Stimulated activated CD4-positive, alpha-beta T cell treated with anti-CD3 and anti-CD28 coated beads, Interleukin-4, amount 100 ng/mL, for 4 hours (primary cell): ENCODE measurements at regions not wholly inside any gene's neighbourhood (a gene's known extent, or its start where the extent isn't known, plus 50 kb on each side); places are given as distances from the start of the nearest gene placed in this dataset.
"Not testable (repeated sequence)": the region's sequence is repeated elsewhere in the genome, so short reads cannot be mapped to it uniquely, and the experiment has no call there.

Source experiments
- DNase-seq, 2 experiments: peaks; one replicate each; pipeline ENCODE4 v3.0.0-alpha.2; 2020

DNA sequence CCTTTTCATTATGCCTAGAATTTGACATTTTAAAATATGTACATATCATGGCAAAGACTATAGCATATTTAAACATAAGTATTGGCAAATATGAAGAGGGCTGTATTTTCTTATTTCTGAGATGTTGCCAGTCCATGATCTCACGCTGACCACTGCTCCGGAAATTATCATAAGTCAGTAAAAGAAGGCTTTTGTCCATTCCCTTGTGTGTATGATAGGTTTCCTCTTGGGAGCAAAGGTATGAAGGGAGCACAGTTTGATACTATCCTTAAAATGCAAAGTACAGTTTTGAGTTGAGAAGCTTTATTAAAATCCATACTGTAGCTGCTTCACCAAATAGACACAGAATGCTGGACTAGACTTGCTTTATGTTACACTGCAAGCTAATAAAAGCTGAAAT lies 52.6 kb upstream of the AGA start:
- no peak for DNase-seq

DNA sequence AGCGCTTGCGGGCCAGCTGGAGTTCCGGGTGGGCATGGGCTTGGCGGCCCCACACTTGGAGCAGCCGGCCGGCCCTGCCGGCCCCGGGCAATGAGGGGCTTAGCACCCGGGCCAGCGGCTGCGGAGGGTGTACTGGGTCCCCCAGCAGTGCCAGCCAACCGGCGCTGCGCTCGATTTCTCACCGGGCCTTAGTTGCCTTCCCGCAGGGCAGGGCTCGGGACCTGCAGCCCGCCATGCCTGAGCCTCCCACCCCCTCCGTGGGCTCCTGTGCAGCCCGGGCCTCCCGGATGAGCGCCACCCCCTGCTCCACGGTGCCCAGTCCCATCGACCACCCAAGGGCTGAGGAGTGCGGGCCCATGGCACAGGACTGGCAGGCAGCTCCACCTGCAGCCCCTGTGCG lies 53.4 kb upstream of the AGA start:
- not testable (repeated sequence) for DNase-seq

DNA sequence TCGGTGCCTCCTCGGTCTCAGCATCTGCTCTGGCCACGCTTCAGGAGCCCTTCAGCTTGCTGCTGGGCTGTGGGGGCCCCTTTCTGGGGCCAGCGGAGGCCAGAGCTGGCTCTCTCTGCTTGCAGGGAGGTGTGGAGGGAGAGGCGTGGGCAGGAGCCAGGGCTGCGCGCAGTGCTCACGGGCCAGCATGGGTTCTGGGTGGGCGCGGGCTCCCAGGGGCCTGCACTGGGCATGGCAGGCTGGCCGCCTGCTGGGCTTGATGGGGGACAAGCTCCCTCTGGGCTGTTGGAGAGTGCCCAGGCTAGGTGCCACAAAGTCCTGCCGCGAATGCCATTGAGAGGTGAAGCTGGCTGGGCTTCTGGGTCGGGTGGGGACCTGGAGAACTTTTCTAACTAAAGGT lies 57.3 kb upstream of the AGA start:
- no peak for DNase-seq

DNA sequence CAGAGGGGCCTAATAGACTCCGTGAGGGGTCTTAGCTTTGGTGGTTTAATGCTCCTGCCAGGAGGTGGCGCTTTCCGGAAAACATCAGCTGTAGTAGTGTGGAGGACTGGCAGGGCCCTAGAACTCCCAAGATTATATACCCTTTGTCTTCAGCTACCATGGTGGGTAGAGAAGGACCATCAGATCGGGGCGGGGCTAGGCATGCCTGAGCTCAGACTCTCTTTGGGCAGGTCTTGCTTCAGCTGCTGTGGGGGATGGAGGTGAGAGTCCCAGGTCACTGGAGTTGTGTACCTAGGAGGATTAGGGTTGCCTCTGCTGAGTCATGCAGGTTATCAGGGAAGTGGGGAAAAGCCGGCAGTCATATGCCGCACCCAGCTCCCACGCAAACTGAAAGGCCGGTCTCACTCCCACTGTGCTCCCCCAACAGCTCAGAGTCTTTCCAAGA lies 63.0 kb upstream of the AGA start:
- DNase-seq: no peak

DNA sequence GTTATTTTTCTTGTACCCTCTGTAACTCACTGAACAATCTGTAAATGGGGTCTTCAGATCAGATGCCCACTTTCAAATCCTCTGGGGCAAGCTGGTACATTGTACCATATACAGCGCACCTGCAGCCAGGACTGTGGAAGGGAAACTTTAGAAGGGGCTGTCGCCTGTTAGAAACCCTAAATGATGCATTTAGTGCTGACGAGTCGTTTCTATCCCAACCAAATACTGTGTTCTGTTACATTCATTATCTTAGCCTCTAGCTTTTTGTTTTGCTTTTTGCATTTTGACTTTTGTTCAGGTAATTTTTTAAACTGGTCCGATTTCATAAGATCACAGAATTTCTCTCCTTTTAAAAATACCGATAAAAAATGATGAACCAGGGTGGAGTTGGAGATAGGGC lies 66.4 kb upstream of the AGA start:
- DNase-seq: no peak

DNA sequence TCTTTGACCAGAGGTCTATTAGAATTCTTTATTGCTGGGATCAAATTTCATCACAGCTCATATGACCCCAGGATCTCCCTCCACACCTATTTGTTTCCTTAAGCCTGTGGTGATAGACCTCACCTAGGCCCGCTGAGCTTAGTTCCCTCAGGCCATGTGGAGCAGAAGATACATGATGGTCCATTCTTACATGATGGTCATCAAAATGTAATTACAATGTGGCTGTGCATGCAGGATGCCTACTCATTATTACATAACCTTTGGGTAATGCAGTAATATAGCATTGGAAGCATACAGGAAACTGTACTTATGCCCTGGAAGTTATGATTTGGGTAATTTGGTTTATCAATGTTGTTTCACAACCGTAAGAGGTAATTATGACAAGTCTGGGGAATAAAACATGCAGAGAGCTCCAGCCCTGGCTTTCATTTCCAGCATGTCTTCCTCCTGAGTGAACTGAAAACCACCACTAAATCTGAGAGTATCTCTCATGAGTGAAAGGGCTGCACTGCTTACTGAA lies 67.0 kb upstream of the AGA start:
- no peak for DNase-seq

DNA sequence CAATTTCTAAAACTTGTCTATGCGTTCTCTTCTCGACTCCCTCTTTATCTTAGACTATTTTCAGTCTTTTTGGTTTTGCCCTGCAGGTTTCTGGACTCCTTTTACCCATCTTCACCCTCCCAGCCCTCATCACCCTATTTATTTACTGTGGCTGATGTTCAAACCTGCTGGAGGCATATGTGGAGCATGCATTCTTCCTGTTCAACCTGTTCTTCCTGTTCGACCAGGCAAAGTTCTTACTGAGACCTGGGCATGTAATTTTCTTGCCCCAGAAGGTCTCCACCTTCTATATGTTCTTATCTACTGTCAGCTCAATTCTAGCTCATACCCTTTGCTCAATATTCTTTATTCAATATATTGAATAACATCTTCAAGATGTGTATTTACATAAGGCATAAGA lies 69.4 kb upstream of the AGA start:
- no peak for DNase-seq

DNA sequence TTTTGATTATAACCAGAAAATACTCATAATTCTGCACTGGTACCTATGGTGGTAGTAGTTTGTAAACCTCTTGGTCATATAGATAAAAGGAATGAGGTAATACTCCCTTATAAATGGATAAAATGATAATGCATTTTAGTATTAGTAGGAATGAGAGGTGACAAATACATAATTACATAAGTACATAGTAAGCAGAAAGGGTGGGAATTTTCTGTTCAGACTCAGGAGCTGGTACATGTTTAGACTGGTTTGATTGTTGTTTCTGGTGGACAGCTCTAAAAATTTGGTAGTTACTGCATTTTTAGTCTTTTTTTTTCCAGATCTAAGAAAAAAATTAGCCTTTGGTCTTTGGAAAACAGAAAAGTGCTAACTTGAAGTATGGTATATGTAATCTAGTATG lies 70.4 kb upstream of the AGA start:
- no peak for DNase-seq

DNA sequence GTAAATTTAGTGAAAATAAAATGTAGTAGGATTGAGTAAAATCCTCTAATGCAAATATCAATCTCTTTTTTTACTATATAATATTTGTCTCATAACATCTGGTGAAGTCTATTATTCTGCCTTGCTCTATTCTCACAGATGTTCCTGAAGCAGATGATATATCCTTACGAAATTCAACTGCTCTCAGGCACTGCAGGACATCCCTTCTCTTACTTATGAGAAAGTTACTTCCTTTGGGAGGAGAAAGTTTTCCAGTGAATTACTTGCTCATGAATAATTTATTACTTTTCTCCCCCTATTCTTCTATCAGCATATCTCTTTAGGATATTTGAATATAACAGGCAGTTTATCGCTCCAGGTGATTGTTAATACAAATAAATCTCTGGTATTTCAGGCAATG lies 75.6 kb upstream of the AGA start:
- DNase-seq: no peak

DNA sequence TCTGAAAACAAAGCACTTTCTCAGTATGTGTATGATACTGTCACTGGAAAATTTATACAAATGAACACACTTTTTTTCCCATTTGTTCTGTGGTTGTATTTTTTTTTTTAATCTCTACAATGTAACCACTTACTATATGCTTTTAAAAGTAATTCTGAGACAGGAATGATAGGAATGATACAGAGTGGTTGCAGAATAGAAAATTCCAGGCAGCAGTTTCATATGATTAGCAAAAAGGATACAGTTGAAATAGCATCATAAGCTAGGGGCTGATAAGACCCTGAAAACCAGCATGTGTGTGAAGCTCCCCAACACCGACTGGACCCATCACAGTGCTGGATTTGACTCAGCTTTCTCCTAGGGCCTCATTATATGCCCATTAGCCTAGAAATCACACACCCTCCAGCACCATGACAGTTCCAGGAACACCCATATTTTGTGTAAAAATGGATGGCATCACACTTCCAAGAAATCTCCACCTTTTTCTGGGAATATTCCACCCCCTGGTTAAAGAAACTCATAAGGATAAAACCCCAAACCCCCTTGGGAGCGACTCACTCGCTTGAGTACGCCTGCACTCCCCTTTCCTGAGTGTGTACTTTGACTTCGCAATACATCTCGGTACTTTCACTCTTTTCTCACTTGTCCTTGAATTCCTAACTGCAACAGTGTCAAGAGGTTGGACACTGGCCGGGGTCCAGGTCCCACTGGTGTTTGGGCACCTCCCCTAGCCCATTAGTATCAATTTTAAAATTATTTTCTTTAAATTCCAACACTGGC lies 77.4 kb upstream of the AGA start:
- DNase-seq: no peak

DNA sequence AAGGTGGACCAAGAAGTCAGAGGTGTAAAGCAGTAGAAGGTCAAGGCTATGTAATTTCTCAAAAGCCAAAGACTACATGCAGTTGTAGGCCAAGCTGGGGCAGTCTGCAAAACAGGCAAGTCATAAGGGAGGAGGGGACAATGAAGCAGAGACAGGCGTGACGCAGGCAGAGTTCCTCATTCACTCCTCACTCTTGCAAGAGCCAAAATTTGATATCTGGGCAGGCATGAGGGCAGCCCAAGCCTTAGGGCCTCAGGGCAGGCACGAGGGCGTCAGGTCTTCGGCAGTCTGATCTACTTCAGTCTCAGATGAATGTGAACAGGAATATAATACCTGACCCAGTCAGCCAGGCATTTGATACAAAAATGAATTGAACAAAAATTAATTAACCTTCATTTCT lies 86.4 kb upstream of the AGA start:
- no peak for DNase-seq

DNA sequence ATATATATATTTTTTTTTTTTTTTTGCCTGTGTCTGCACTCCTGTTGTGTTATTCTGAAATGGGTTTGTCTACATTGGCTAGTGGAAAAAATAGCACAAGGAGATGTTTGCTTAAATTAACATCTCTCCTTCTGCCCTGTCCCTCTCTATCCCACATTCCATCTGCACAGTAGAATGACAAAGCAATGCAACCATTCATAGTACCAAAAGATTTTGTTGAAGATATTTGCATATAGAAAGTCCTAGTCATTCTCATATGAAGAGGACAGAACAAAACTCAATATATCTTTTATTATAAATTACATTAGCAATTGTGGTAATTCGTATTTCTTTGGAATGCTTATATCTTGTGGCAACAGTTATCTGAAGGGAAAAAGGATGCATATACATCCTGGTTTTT lies 88.3 kb upstream of the AGA start:
- DNase-seq: no peak

DNA sequence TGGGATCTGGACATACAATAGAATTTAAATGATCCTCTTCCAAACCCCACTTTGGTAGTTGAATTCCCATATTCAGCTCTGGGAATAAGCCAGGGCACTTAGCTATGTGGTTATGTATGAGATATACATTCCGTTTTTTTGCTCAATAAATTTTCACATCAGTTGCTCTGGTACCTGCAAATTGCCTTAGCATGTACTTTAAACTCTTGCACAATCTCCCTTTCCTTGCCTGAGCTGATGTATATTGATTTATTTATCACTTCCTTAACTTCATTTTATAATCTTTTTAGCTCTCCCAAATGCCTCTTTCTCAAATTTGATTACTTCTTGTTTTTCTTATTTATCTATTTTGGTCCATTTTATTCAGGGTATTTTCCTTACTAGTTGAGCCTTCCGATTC lies 90.1 kb upstream of the AGA start:
- DNase-seq: no peak

DNA sequence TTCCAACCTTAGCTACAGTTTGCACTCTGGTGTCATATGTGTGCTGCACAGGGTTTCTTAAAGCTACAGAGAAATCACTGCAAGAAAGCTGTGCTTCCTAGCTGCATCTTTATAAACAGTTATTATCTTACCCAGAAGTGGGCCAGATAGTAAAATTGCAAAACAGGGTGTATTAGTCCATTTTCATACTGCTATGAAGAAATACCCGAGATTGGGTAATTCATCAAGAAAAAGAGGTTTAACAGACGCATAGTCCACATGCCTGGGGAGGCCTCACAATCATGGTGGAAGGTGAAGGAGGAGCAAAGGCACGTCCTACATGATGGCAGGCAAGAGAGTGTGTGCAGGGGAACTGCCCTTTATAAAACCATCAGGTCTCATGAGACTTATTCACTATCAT lies 92.6 kb upstream of the AGA start:
- not testable (repeated sequence) for DNase-seq

DNA sequence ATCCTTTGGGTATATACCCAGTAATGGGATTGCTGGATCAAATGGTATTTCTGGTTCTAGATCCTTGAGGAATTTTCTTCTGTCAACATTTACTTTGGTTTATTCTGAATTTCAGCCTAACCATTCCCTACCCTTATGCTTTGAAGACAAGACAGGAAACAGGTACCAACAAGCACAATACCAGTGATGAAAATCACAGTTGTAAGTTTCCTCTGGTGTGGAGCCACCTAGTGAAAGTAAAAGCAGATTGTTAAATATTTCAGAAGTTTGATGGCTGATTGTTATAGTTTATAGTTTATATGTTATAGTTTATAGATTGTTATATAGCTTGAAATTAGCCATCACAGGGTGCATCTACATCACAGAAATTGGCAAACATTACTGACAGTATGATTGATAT lies 104.5 kb upstream of the AGA start:
- no peak for DNase-seq

DNA sequence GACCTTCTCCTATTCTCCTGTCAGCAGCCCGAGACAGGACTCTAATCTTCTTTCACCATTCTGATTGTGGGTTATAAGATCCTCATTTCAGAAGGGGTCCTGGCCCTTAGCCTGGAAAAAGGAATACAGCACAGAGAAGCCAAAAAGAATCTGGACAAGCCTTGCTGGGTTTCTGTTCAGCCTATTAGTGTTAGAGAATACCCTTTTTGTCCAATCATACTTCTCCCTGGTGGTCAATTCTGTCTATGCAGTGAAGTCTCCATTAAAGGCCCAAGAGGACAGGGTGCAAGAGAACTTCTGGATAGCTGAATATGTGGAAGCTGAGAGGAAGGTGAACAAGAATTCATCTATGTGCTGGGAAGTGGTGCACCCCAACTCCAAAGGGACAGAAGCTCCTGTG lies 105.7 kb upstream of the AGA start:
- no peak for DNase-seq

DNA sequence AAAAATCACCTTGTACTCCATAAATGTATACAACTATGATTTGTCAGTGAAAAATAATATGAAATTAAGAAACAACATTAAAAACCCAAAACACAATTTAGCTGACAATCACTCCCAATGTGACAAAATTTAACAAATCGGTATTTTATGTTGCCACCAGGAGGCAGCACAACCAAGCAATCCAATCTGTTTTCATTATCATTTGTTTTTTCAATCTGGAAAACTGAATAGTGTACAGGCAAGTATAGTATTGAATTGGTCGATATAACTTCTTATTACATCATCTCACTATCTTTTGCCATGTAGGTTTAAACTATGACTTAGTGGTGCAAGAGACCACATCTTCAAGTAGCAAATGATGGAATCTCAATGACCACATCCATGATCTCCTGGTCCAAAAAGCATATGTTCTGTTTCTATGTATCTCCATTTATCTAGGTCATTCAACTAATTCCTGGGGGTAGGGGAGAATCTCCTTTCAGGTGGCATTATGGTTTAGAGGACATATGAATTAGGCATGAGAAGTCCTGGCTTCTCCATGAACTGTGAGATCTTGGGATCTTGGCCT lies 112.9 kb upstream of the AGA start:
- no peak for DNase-seq

DNA sequence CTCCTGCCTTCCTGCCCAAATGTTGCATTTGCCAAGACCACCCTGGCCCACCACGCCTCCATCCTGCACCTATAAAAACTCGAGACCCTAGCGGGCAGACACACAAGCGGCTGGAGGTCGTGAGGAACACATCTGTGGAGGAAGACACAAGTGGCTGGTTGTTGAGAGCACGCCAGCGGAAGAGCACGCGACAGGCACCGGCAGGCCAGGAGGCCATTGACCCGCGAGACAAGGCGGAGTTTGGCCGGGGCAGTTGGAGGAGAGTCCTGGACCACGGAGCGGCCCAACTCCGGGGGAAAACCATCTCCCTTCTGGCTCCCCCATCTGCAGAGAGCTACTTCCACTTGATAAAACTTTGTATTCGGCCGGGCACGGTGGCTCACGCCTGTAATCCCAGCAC lies 115.2 kb upstream of the AGA start:
- no peak for DNase-seq

DNA sequence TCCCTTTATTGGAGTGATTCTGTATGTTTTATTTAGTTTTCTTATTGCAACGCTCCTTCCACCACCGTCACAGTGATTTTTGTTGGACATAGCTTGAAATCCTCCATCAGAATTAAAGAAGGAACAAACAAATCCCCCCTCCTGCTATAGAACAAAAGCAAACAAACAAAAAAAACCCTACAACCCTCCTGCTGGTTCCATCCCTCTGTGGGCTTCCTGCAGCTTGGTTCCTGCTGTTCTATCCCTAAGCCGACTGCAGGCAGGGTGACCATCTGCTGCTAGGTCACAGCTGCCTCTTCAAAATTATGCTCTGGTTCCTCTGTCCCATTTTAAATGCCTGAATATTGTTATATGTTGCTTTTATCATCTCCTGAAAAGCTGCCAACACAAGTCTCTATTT lies 116.8 kb upstream of the AGA start:
- DNase-seq: no peak

DNA sequence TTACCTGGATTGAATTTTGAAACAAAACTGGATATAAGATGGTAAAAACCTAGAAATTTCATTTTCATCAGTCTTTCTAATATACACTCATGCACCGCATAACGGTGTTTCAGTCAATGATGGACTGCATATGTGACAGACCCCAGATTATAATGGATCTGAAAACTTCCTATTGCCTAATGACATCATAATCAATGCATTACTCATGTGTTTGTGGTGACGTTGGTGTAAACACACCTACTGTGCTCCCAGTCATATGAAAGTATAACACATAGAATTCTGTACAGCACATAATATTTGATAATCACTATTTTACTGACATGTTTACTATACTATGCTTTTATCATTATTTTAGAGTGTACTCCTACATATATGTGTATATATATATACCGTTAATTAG lies 119.9 kb upstream of the AGA start:
- no peak for DNase-seq

DNA sequence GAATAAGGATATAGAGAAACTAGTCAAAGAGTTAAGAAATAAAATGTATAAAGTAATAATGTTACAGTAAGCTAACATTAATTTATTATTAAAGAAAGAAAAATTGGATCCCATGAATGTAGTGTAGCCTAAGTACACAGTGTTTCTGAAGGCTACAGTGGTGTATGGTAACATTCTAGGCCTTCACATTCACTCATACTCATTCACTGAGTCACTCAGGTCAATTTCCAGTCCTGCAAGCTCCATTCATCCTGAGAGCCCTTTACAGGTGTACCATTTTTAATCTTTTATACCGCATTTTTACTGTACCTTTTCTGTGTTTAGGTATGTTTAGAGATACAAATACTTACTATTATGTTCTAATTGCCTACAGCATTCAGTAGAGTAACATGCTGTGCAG lies 120.6 kb upstream of the AGA start:
- DNase-seq: no peak

DNA sequence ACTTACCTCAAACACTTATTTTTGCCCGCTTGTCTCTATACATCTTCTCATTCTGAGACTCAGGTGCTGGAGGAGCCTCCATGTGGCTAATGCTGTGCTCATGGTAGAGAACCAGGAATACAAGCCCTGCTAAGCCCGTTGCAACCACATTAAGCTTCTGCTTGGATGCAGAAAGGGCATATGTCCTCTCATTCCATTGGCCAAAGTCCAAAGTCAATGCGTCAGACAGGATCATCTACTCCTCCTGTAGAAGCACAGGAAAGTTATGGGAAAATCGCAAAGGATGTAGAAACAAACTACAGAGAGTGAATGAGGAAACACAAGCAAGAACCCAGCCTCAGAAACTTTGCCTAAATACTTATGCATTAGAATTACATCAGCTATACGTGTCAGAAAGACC lies 124.5 kb upstream of the AGA start:
- DNase-seq: no peak

DNA sequence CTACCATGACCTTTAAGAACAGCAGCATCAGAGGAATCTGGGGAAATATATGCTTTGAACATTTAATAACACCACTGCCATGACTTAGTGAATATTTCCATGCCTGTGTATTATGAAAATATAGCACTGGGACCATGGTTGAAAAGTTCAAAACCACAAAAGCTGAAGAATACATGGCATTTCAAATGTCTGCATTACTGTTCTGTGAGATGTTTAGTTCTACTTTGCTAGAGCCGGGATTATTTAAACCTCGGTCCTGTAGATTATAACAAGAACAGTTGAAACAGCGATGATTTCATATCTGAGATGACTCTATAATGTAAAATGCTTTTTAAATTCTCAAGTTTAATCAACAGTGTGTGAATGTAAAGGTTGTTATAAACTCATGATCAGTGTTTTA lies 126.7 kb upstream of the AGA start:
- DNase-seq: no peak

DNA sequence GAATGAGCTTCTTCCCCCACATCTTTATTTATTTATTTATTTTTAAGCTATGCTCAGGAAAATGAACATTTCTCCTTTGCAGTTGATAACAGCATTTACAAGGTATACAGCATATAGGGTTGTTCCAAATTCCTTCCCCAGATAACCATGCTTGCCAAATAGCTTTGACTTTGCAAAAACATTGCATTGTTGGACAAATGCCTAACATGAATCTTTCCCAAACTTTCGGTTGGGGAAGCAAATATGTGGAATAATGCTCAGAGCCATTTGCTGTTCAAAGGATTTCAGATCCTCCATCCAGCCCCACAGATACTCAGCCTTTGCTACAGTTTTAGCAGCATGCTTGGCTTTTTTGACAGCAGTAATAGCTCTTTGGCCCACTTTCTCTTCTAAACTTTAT lies 127.2 kb upstream of the AGA start:
- DNase-seq: no peak

DNA sequence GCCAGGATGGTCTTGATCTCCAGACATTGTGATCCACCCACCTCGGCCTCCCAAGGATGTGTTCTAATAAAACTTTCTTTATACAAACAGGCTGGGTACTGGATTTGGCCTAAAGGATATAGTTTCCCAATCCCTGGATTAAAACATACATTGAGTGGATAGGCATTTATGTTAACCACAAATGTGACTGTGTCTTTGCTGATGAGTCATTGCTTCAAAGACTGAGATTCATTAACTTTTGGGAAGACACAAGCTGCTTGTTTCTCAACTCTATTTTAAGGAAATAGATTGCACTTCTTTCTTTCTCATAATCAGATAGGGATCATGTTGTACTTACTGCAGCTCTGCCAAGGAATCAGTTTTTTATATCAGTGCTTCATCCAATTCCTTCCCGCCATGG lies 131.3 kb upstream of the AGA start:
- no peak for DNase-seq
